H9 (cell line): ENCODE measurements at regions not wholly inside any gene's neighbourhood (a gene's known extent, or its start where the extent isn't known, plus 50 kb on each side); places are given as distances from the start of the nearest gene placed in this dataset.

Experiments
- DNase-seq: peaks from one replicate; pipeline ENCODE4 v3.0.0-alpha.2; 2017
- H2AFZ ChIP-seq: one replicate; pipeline ENCODE4 v1.6.1; 2013; ENCODE audit warnings: mild to moderate bottlenecking, low read length, control low read depth, moderate library complexity
- H2AK5ac ChIP-seq: 2 replicates; pipeline ENCODE4 v1.6.1; 2013; ENCODE audit warnings: low read length, control low read depth, mixed read lengths; ENCODE audit not compliant: insufficient read length
- H2BK120ac ChIP-seq: one replicate; pipeline ENCODE4 v1.6.1; 2013; ENCODE audit warnings: low read depth, mild to moderate bottlenecking, low read length, control low read depth, inconsistent platforms; ENCODE audit not compliant: poor library complexity, severe bottlenecking
- H2BK12ac ChIP-seq: 2 replicates; pipeline ENCODE4 v1.6.1; 2013; ENCODE audit warnings: low read length, control low read depth, mixed read lengths, low read depth; ENCODE audit not compliant: insufficient read length
- H2BK15ac ChIP-seq: 2 replicates; pipeline ENCODE4 v1.6.1; 2013; ENCODE audit warnings: low read depth, low read length, control low read depth
- H2BK20ac ChIP-seq: one replicate; pipeline ENCODE4 v1.6.1; 2013; ENCODE audit warnings: low read depth, mild to moderate bottlenecking, low read length, control low read depth, inconsistent platforms; ENCODE audit not compliant: poor library complexity, severe bottlenecking
- H2BK5ac ChIP-seq: 2 replicates; pipeline ENCODE4 v1.6.1; 2013; ENCODE audit warnings: low read length, control low read depth, mixed read lengths; ENCODE audit not compliant: insufficient read length
- H3K14ac ChIP-seq: 2 replicates; pipeline ENCODE4 v1.6.1; 2013; ENCODE audit warnings: low read length, control low read depth; ENCODE audit not compliant: insufficient read depth
- H3K18ac ChIP-seq: 2 replicates; pipeline ENCODE4 v1.6.1; 2013; ENCODE audit warnings: low read depth, mild to moderate bottlenecking, mixed read lengths, low read length, control low read depth; ENCODE audit not compliant: insufficient read length
- H3K23ac ChIP-seq: 2 replicates; pipeline ENCODE4 v1.6.1; 2013; ENCODE audit warnings: low read length, control low read depth, mixed read lengths, low read depth; ENCODE audit not compliant: insufficient read length
- H3K23me2 ChIP-seq: 2 replicates; pipeline ENCODE4 v1.6.1; 2013; ENCODE audit warnings: low read depth, mild to moderate bottlenecking, mixed read lengths, low read length, control low read depth; ENCODE audit not compliant: insufficient read length, poor library complexity, severe bottlenecking
- H3K27ac ChIP-seq: 2 replicates; pipeline ENCODE4 v1.5.1; 2013; ENCODE audit warnings: low read length, control low read depth, mixed read lengths, low read depth; ENCODE audit not compliant: insufficient read length
- H3K27me3 ChIP-seq: 2 replicates; pipeline ENCODE4 v1.6.1; 2013; ENCODE audit warnings: low read length, control low read depth, inconsistent platforms; ENCODE audit not compliant: insufficient read depth
- H3K4ac ChIP-seq: 2 replicates; pipeline ENCODE4 v1.6.1; 2013; ENCODE audit warnings: low read depth, mild to moderate bottlenecking, control low read depth, inconsistent platforms, low read length, moderate library complexity
- H3K4me1 ChIP-seq: 2 replicates; pipeline ENCODE4 v1.6.1; 2013; ENCODE audit warnings: low read length, control low read depth, inconsistent platforms; ENCODE audit not compliant: insufficient read depth
- H3K4me2 ChIP-seq: 2 replicates; pipeline ENCODE4 v1.6.1; 2013; ENCODE audit warnings: low read length, control low read depth, mixed read lengths; ENCODE audit not compliant: insufficient read length, insufficient read depth
- H3K56ac ChIP-seq: 2 replicates; pipeline ENCODE4 v1.6.1; 2013; ENCODE audit warnings: low read depth, mild to moderate bottlenecking, mixed read lengths, low read length, control low read depth; ENCODE audit not compliant: insufficient read length
- H3K79me1 ChIP-seq: 2 replicates; pipeline ENCODE4 v1.6.1; 2013; ENCODE audit warnings: low read depth, mild to moderate bottlenecking, moderate library complexity, low read length, control low read depth, inconsistent platforms; ENCODE audit not compliant: insufficient read depth, poor library complexity, severe bottlenecking
- H3K79me2 ChIP-seq: 2 replicates; pipeline ENCODE4 v1.6.1; 2013; ENCODE audit warnings: low read length, control low read depth, inconsistent platforms; ENCODE audit not compliant: insufficient read depth
- H3K9ac ChIP-seq: 2 replicates; pipeline ENCODE4 v1.6.1; 2013; ENCODE audit warnings: low read length, control low read depth, mixed read lengths; ENCODE audit not compliant: insufficient read length; ENCODE audit errors: extremely low read depth
- H3K9me3 ChIP-seq: one replicate; pipeline ENCODE4 v1.6.1; 2013; ENCODE audit warnings: low read depth, low read length, inconsistent platforms; ENCODE audit not compliant: control insufficient read depth
- H3T11ph ChIP-seq: one replicate; pipeline ENCODE4 v1.6.1; 2013; ENCODE audit warnings: mild to moderate bottlenecking, low read length, control low read depth, inconsistent platforms
- H4K20me1 ChIP-seq: one replicate; pipeline ENCODE4 v1.6.1; 2013; ENCODE audit not compliant: control insufficient read depth, insufficient read length, insufficient read depth
- H4K5ac ChIP-seq: 2 replicates; pipeline ENCODE4 v1.6.1; 2013; ENCODE audit warnings: low read depth, mild to moderate bottlenecking, mixed read lengths, low read length, control low read depth; ENCODE audit not compliant: insufficient read length
- H4K8ac ChIP-seq: replicated peaks from 2 replicates; pipeline ENCODE4 v1.6.1; 2013; ENCODE audit warnings: low read length, control low read depth, mixed read lengths, low read depth; ENCODE audit not compliant: insufficient read length
- H4K91ac ChIP-seq: 2 replicates; pipeline ENCODE4 v1.6.1; 2013; ENCODE audit warnings: low read depth, mild to moderate bottlenecking, moderate library complexity, mixed read lengths, low read length, control low read depth; ENCODE audit not compliant: insufficient read length
- H3K27ac Mint-ChIP-seq, 3 experiments: 2 replicates in 2 of 3; 3 replicates in 1 of 3; pipeline ENCODE4 v1.8.0; 2020 to 2021; ENCODE audit warnings: mixed read lengths in 3 of 3, mild to moderate bottlenecking in 1 of 3, moderate library complexity in 1 of 3
- H3K27me3 Mint-ChIP-seq: 2 replicates; pipeline ENCODE4 v1.8.0; 2021; ENCODE audit warnings: low read depth, mild to moderate bottlenecking, moderate library complexity, mixed read lengths
- H3K36me3 Mint-ChIP-seq, 3 experiments: 2 replicates in 2 of 3; 3 replicates in 1 of 3; pipeline ENCODE4 v1.8.0; 2020 to 2021; ENCODE audit warnings: low read depth in 3 of 3, mixed read lengths in 3 of 3; ENCODE audit not compliant: insufficient read depth in 1 of 3
- H3K4me1 Mint-ChIP-seq, 2 experiments: 2 replicates each; pipeline ENCODE4 v1.8.0; 2020; ENCODE audit warnings: mixed read lengths in 2 of 2
- H3K4me3 Mint-ChIP-seq, 2 experiments: 2 replicates in 1 of 2; 3 replicates in 1 of 2; pipeline ENCODE4 v1.8.0; 2020 to 2021; ENCODE audit warnings: mild to moderate bottlenecking in 2 of 2, mixed read lengths in 2 of 2, moderate library complexity in 1 of 2
- H3K9me3 Mint-ChIP-seq, 2 experiments: 2 replicates in 1 of 2; 3 replicates in 1 of 2; pipeline ENCODE4 v1.8.0; 2020; ENCODE audit warnings: mild to moderate bottlenecking in 2 of 2, mixed read lengths in 2 of 2, moderate library complexity in 1 of 2
- CTCF ChIP-seq: fragments of 200-600 bp; sonication (generic); conservative IDR thresholded peaks from 3 replicates; pipeline ENCODE4 v1.8.0; 2021; ENCODE audit warnings: antibody characterized with exemption, mild to moderate bottlenecking
- WGBS: extraction: QIAGEN DNeasy Blood & Tissue Kit; methylation state at CpG from one replicate; pipeline ENCODE4 v1.1.7; 2013; ENCODE audit warnings: missing lambda C conversion rate, low lambda C conversion rate, mixed read lengths; ENCODE audit not compliant: insufficient read length; ENCODE audit errors: extremely low coverage; 5-methylcytosine and 5-hydroxymethylcytosine counted together

- Histone ChIP-seq H2BK20ac (no peak overlapping the region), H3K23me2 (no peaks in the 10 kb centered on the region), H2BK15ac (no peak overlapping the region), H2BK120ac (no peak overlapping the region), H2BK5ac (no peak overlapping the region), H3K56ac (no peak overlapping the region), H3K4me2 (no peak overlapping the region), H3K27ac (no peak overlapping the region), H2AFZ (no peak overlapping the region), H2BK12ac (no peak overlapping the region), H3K9ac (no peak overlapping the region), H4K91ac (no peak overlapping the region), H3K18ac (no peak overlapping the region), H4K20me1 (no peaks in the 10 kb centered on the region), H3K4ac (no peak overlapping the region), H3K23ac (no peak overlapping the region), H3K27me3 (no peaks in the 10 kb centered on the region), H4K8ac (no peak overlapping the region), H4K5ac (no peak overlapping the region), H2AK5ac (no peak overlapping the region), H3K4me1 (no peaks in the 10 kb centered on the region), H3K14ac (no peak overlapping the region), H3K9me3 (no peaks in the 10 kb centered on the region), H3T11ph (no peak overlapping the region), H3K79me1 (no peaks in the 10 kb centered on the region), H3K79me2 (no peaks in the 10 kb centered on the region)
- no peak for TF ChIP-seq CTCF
- WGBS = no CpG with 5 or more reads among the region's 2 CpGs
- no peaks in the 10 kb centered on the region for H3K4me1 Mint-ChIP-seq
- no peak overlapping the region for H3K27ac Mint-ChIP-seq
- H3K27me3 Mint-ChIP-seq = no peaks in the 10 kb centered on the region
- no peak overlapping the region for H3K4me3 Mint-ChIP-seq
- DNase-seq = no peak
- H3K9me3 Mint-ChIP-seq = peaks cover 0 to 24% of the 10 kb centered on the region in 2 experiments; a peak in 3 of 5 replicates
- no peaks in the 10 kb centered on the region for H3K36me3 Mint-ChIP-seq
Observed at GRCh38 chrX:33385546-33385945, 174.2 kb upstream of the DMD start.
